VCaP (cell line): ENCODE measurements at regions not wholly inside any gene's neighbourhood (a gene's known extent, or its start where the extent isn't known, plus 50 kb on each side); places are given as distances from the start of the nearest gene placed in this dataset.

Experiments
- H3K27ac ChIP-seq: fragments of 450-650 bp; 2 replicates; pipeline ENCODE4 v1.5.1; 2017
- TF ChIP-seq, protein P1 (sequence below): fragments of 450-650 bp; conservative IDR thresholded peaks from 2 replicates; pipeline ENCODE4 v1.5.1; 2017; ENCODE audit warnings: mild to moderate bottlenecking, moderate library complexity

DNA sequence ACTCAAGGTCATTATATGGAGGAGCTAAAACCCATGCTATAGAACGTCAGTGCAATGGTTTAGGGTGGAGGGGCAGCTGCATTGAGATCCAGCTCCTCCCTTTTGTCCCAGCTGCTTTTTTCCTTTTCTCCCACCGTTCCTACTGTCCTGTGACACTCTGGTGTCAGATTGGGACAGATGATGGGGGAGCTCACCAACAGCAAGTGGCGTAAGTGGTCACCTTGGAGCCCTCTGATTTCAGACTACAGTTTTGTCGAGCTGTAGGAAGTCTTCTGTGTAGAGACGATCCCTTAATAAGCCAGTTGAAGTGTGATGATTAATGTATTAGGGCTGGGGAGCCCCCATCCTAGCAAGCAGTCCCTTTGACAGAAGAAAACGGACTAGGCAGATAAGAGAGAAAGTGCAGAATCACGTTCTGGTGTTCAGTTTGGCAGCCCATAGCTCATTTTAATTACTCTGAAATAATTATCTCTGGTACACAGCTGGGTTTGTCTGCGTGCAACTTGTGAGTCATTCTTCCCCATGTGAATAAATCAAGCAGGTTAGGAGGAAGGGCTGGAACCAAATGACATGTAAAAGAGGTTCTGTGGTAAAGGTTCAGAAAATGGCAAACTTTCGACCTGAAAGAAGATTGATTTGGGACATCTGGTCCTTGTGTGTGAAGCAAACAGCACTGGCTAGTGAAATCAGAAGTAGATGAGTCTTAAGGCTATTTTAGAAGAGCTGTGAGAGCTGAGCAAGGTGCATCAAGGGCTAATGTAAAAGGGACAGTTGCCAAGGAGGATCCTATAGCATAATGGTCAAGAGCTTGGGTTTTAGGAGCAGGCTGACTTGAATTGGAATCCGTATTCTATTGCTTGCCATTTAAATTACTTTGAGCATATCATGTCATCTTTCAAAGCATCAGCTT lies 241.4 kb downstream of the EDEM1 start:
- no peak overlapping the region for H3K27ac ChIP-seq
- TF ChIP-seq, protein P1, sequence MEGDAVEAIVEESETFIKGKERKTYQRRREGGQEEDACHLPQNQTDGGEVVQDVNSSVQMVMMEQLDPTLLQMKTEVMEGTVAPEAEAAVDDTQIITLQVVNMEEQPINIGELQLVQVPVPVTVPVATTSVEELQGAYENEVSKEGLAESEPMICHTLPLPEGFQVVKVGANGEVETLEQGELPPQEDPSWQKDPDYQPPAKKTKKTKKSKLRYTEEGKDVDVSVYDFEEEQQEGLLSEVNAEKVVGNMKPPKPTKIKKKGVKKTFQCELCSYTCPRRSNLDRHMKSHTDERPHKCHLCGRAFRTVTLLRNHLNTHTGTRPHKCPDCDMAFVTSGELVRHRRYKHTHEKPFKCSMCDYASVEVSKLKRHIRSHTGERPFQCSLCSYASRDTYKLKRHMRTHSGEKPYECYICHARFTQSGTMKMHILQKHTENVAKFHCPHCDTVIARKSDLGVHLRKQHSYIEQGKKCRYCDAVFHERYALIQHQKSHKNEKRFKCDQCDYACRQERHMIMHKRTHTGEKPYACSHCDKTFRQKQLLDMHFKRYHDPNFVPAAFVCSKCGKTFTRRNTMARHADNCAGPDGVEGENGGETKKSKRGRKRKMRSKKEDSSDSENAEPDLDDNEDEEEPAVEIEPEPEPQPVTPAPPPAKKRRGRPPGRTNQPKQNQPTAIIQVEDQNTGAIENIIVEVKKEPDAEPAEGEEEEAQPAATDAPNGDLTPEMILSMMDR, result no peak

DNA sequence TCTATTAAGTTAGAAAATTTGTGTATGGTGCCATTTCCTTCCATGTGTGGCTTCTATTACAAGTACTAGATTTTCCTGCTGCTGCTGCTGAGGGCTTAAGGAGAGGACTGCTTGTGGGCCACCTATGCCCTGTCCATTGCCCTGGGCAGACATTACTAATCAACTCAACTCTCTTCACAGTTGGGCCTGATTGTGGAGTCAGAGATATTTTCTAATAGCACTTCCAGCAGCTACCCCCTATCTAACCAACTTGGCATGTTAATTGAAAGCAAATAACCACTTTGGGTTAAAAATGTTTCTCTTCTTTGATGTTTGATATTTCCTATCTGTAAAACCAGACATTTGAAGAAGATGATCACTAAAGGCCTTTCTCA lies 242.0 kb downstream of the EDEM1 start:
- TF ChIP-seq, protein P1, result no peak
- H3K27ac ChIP-seq, result no peak overlapping the region

DNA sequence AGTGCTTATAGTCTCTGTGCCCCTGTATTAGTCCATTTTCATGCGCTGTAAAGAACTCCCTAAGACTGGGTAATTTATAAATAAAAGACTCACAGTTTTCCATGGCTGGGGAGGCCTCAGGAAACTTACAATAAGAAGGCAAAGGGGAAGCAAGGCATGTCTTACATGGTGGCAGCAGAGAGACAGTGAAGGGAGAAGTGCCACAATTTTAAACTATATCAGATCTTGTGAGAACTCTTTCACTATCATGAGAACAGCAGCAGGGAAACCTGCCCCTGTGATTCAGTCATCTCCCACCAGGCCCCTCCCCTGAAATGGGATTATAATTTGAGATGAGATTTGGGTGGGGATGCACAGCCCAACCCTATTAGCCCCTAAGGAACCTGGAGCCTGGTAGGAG lies 243.2 kb downstream of the EDEM1 start:
- TF ChIP-seq, protein P1, result no peak
- H3K27ac ChIP-seq, result no peak overlapping the region

DNA sequence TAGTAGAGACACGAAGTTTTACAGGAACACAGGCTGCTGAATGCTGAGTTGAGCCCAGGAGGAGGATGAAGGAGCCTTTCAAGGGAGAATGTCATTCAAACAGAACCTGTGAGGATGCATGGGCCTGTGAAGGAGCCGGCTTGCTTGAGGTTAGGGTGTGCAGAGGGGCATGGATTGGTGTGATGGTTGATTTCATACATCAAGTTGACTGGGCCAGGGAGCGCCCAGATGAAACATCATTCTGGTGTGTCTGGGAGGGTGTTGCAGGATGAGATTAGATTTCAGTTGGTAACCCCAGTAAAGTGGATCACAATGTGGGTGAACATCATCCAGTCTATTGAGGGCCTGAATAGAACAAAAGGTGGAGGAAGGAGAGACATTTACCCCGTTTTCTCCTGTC lies 243.6 kb downstream of the EDEM1 start:
- no peak overlapping the region for H3K27ac ChIP-seq
- TF ChIP-seq, protein P1, result no peak

DNA sequence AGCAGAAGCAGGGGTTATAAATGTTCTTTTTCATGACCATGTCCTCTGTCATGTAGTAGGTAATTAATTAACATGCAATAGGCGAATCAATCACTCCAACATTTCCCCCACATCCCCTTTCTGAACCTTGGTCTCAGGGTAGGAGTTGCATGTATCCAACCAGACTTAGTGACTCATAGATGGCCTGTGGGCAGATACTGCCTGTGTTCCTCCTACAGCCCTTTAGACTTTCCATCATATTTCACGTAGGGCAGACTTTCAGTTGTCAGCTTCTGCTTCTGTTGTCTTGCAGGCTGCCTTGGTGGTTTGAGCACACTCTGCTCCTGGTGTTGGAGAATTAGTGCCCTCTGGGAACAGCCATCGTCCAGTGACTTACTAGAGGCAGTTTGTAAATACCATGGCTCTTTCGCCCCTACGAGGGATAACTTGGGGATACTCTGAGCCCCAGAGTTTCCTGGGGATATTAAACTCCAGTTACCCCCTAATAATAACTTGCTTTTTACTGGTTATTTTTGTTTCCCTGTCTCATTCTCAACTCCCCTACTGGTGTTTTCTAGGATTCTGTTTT lies 244.4 kb downstream of the EDEM1 start:
- TF ChIP-seq, protein P1, result no peak
- no peak overlapping the region for H3K27ac ChIP-seq

DNA sequence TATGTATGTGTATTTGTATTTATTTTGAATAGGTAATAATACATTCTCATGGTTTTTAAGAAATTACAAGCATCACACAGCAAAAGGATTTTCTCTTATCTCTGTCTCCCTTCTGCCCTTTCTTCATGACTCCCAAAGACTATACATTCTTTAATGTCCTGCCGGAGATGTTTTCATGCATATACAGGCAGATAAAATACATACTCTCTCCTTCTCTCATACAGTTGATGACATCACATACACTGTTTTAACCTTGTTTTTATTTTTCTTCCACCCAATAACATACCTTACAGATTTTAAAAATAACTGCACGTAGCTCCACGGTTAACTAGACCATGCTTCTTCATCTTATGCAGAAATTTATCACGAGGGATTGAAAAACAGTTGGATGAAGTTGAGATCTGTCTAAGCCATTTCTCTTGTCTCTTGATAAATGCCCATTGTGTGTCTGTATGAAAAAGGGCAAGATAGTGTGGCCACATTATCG lies 249.8 kb downstream of the EDEM1 start:
- TF ChIP-seq, protein P1, result no peak
- H3K27ac ChIP-seq, result no peak overlapping the region

DNA sequence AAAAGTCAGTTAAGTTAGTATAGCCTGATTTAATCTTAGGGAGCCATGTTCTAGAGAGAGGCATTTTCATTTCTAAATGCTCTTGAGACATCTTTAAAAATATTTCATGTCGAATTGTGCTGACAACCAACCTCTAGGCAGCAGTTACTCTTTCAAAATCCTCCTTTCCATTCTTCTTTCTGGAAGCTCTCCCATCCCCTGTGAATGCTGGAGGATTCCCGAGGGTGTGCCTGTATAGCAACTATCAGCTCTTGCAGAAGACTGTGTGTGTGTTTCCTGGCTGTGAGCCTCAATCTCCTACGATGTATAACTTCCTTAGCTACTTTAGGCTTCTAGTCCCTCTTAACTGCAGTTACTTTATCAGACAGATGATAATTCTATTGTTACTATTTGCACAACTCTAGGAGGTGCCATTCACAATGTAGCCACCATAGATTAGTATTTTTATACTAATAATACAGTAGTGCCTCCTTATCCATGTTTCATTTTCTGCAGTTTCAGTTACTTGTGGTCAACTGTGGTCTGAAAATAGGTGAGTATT lies 250.3 kb downstream of the EDEM1 start:
- no peak overlapping the region for H3K27ac ChIP-seq
- TF ChIP-seq, protein P1, result no peak
